ENCODE measurements at regions not wholly inside any gene's neighbourhood (a gene's known extent, or its start where the extent isn't known, plus 50 kb on each side); places are given as distances from the start of the nearest gene placed in this dataset.

DNA sequence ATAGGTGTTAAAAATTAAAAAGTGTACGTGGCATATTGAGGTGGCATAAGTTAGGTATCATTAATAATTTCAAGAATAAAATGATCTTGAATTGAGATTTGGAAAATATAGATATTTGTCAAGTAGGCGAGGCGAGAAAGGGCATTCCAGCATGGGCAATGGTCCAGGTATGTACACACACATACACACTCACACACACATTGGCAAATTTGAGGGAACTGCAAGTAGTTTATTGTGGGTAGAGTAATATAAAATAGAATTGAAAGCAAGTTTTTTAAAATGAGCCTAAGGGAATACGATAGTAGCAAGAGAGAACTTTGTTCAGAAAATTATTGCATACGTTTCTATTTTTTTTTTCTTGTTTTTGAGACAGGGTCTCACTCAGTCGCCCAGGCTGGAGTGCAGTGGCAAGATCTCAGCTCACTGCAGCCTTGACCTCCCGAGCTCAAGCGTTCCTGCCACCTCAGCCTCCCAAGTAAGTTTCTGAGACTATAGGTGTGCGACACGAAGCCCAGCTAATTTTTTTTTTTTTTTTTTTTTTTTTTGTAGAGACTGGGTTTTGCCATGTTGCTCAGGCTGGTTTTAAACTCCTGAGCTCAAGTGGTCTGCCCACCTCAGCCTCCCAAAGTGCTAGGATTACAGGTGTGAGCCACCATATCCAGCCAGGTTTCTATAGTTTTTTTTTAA lies 96.7 kb upstream of the SLC39A10 start:
- POLR2A ChIA-PET: interaction anchor here (0.9 to 2.4 kb wide), 5 partner anchors 12 to 98 kb away, joined by 3 to 23 read pairs (median 5); partner anchors contain the start of gene SLC39A10
- peak; percentile 20 for DNase-seq (ENCODE audit: unreplicated experiment)
- Mint-ChIP-seq H3K27ac (ENCODE audit: low read depth, unreplicated experiment) (peak overlapping the region; percentile 87), H3K4me1 (ENCODE audit: insufficient read depth, unreplicated experiment) (peaks cover 24% of the 10 kb centered on the region), H3K36me3 (ENCODE audit: insufficient read depth, unreplicated experiment) (no peaks in the 10 kb centered on the region), H3K4me3 (ENCODE audit: unreplicated experiment) (no peak overlapping the region), H3K27me3 (ENCODE audit: insufficient read depth, unreplicated experiment) (no peaks in the 10 kb centered on the region), H3K9me3 (ENCODE audit: unreplicated experiment) (no peaks in the 10 kb centered on the region)
- CTCF ChIA-PET: interaction anchor here (0.6 to 1.6 kb wide), 5 partner anchors 88 to 663 kb away, joined by 3 to 5 read pairs (median 3); partner anchors contain the start of gene SLC39A10
- intact Hi-C loops (cut with micrococcal nuclease): no loop called here
- no TSS peak for BruUV-seq (replicated peaks)
- no peak for TF ChIP-seq CTCF (IDR thresholded peaks at IDR 0.05; ENCODE audit: unreplicated experiment)

GRCh38 chr2:195559431-195559914 lies 97.6 kb upstream of the SLC39A10 start:
- H3K9me3 Mint-ChIP-seq (ENCODE audit: unreplicated experiment): no peaks in the 10 kb centered on the region
- no peak overlapping the region for H3K27ac Mint-ChIP-seq (ENCODE audit: low read depth, unreplicated experiment)
- H3K4me1 Mint-ChIP-seq (ENCODE audit: insufficient read depth, unreplicated experiment): peaks cover 24% of the 10 kb centered on the region
- BruUV-seq (replicated peaks): no TSS peak
- no peaks in the 10 kb centered on the region for H3K27me3 Mint-ChIP-seq (ENCODE audit: insufficient read depth, unreplicated experiment)
- no peak for DNase-seq (ENCODE audit: unreplicated experiment)
- H3K36me3 Mint-ChIP-seq (ENCODE audit: insufficient read depth, unreplicated experiment): no peaks in the 10 kb centered on the region
- H3K4me3 Mint-ChIP-seq (ENCODE audit: unreplicated experiment): no peak overlapping the region
- TF ChIP-seq CTCF (IDR thresholded peaks at IDR 0.05; ENCODE audit: unreplicated experiment): no peak
- intact Hi-C loops (cut with micrococcal nuclease): no loop called here
- POLR2A ChIA-PET: interaction anchor here (0.7 to 1.1 kb wide), 2 partner anchors 95 to 854 kb away, joined by 3 read pairs; no protein-coding TSS in a partner anchor
- CTCF ChIA-PET: interaction anchor here (0.9 to 1.2 kb wide), 2 partner anchors 14 to 100 kb away, joined by 3 to 5 read pairs; no protein-coding TSS in a partner anchor

DNA sequence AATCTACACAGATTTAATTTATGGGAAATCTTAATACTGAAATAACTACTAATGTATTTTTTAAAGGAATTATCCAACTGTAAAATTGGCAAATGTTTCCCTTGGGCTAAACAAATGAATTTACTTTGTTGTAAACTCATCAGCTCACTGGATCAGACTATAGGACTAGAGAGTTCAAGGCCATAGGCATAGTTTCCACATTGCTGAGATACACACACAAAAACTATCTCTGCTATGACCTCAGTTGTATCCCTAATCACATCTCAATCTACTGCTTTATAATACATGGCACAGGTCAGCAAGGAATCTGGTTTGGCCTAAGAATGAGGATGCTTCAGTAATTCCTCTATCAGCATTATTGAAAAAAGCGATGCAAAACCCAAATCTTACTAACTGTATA lies 101.1 kb upstream of the SLC39A10 start:
- no peak overlapping the region for H3K27ac Mint-ChIP-seq (ENCODE audit: low read depth, unreplicated experiment)
- no peak for TF ChIP-seq CTCF (IDR thresholded peaks at IDR 0.05; ENCODE audit: unreplicated experiment)
- no peak for DNase-seq (ENCODE audit: unreplicated experiment)
- no peak overlapping the region for H3K4me3 Mint-ChIP-seq (ENCODE audit: unreplicated experiment)
- BruUV-seq (replicated peaks): no TSS peak
- POLR2A ChIA-PET: interaction anchor here (1.1 to 1.3 kb wide), 2 partner anchors 13 to 101 kb away, joined by 3 to 6 read pairs; partner anchors contain the start of gene SLC39A10
- H3K27me3 Mint-ChIP-seq (ENCODE audit: insufficient read depth, unreplicated experiment): no peaks in the 10 kb centered on the region
- no peaks in the 10 kb centered on the region for H3K9me3 Mint-ChIP-seq (ENCODE audit: unreplicated experiment)
- H3K36me3 Mint-ChIP-seq (ENCODE audit: insufficient read depth, unreplicated experiment): peaks cover 4% of the 10 kb centered on the region
- intact Hi-C loops (cut with micrococcal nuclease): no loop called here
- peaks cover 16% of the 10 kb centered on the region for H3K4me1 Mint-ChIP-seq (ENCODE audit: insufficient read depth, unreplicated experiment)
- CTCF ChIA-PET: interaction anchor here (1.2 kb wide), 1 partner anchor 79 kb away, joined by 4 read pairs; no protein-coding TSS in a partner anchor

DNA sequence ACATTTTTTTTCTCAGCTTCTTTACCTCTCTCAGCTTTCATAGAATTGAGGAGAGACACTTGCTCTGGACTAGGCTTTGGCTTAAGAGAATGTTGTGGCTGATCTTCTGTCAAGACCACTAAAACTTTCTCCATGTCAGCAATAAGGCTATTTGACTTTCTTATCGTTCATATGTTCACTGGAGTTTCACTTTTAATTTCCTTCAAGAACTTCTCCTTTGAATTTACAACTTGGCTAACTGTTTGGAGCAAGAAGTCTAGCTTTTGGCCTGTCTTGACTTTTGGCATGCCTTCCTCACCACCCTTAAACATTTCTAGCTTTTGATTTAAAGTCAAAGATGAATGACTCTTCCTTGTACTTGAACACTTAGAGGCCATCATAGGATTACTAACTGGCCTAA lies 104.4 kb upstream of the SLC39A10 start:
- CTCF ChIA-PET: no interaction called here
- H3K9me3 Mint-ChIP-seq (ENCODE audit: unreplicated experiment): no peaks in the 10 kb centered on the region
- H3K4me1 Mint-ChIP-seq (ENCODE audit: insufficient read depth, unreplicated experiment): no peaks in the 10 kb centered on the region
- DNase-seq (ENCODE audit: unreplicated experiment): no peak
- no peak overlapping the region for H3K27ac Mint-ChIP-seq (ENCODE audit: low read depth, unreplicated experiment)
- H3K27me3 Mint-ChIP-seq (ENCODE audit: insufficient read depth, unreplicated experiment): no peaks in the 10 kb centered on the region
- no peak for TF ChIP-seq CTCF (IDR thresholded peaks at IDR 0.05; ENCODE audit: unreplicated experiment)
- H3K36me3 Mint-ChIP-seq (ENCODE audit: insufficient read depth, unreplicated experiment): peaks cover 4% of the 10 kb centered on the region
- intact Hi-C loops (cut with micrococcal nuclease): no loop called here
- H3K4me3 Mint-ChIP-seq (ENCODE audit: unreplicated experiment): no peak overlapping the region
- POLR2A ChIA-PET: no interaction called here
- BruUV-seq (replicated peaks): no TSS peak
